ENCODE measurements at regions not wholly inside any gene's neighbourhood (a gene's known extent, or its start where the extent isn't known, plus 50 kb on each side); places are given as distances from the start of the nearest gene placed in this dataset.

DNA sequence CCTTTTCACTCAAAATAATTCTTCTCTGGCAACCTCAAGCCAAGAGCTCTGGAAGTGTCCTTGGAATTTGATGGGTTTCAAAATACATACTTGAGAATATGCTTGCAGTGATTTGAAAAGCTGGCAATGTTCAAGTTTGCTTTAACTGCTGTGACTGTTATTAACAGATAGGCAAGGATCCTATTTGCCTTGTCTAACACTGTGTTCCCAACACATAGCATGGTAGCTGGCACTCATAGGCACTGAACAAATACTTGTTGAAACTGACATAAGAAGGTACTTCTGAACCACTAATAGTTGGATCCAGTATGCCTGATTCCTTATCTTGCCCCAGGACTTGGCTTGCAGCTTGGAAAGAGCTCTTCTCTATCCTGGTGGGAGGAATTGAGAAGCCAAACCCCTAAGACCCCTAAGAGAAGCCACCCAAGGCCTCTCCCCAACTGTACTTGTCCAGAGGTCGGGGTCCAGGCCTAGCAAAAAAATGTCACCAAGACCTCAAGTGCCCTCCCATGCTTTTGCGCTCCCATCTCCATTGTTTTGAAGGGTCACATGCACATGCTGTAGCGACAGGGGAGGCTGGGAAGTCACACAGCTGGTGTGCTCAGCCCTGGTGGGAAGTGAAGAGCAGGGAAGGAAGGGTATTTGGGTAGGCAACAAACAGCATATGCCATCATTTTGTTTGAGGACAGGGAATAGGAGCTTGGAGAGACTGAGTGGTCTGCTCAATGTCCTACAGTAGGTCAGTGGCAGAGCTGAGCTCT lies 118.4 kb upstream of the HAAO start:
- DNase-seq: no peak

DNA sequence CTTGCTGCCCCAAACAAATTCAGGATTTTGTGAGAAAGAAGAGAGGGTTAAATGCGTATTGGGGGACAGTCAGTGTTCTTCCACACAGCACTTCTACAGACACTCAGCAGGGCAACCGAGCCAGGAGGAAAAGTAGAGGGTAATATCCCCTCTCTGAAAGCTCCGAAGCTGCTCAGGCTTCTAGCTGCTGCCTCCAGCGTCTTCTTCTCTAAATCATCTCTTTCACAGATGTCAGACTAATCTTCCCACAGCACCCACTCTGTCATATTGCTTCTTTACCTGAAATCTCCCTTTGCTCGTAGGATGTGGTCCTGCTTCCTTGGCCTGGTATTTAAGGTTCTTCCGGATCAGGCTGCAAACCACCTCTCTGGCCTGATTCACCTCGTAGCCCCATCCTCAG lies 117.6 kb upstream of the HAAO start:
- DNase-seq: no peak

DNA sequence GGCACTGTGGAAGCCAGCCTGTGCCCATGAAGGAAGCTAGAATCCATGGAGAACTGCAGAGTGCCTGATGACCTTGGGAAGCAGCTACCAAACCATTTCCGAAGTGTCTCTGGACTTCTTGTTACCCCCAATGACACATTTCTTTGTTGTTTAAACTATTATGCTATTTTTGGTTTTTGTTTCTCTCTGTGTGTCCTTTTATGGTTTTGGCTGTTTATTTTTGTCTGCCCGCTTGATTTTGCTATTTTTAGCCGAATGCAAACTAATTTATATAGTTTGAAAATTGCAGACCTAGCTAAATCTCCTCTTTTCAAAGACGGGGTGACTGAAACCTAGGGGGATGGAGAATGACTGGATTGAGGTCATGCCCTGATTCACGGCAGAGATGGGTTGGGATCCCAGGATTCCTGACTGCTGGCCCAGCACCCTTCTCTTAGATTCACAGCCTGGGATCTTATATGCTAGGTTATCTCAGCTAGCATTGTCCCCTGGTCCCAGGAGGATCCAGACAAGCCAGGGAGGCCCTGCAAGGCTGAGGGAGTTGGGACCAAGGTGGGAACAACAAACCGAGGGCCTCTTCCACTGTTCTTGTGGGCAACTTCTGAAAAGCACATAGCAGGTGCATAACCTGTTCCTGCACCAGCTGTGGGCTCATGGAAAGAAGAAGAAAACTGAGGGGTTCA lies 116.3 kb upstream of the HAAO start:
- DNase-seq: no peak

DNA sequence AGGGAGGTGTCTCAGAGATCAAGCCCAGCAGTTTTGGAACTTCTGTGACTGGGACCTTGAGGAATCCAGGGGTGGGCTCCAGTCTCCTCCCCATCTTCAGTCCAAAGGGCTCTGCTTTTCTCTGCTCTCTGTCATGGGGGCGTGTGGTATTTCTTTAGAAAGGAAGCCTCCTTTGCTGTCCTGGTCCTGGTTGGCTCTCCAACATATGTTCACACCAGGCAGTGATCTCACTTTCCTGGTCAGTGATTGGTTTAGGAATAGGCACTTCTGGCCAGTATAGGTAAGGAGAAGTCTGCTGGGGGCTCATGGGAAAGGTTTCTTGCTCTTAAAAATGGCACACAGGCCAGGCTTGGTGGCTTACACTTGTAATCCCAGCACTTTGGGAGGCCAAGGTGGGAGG lies 115.5 kb upstream of the HAAO start:
- DNase-seq: no peak

DNA sequence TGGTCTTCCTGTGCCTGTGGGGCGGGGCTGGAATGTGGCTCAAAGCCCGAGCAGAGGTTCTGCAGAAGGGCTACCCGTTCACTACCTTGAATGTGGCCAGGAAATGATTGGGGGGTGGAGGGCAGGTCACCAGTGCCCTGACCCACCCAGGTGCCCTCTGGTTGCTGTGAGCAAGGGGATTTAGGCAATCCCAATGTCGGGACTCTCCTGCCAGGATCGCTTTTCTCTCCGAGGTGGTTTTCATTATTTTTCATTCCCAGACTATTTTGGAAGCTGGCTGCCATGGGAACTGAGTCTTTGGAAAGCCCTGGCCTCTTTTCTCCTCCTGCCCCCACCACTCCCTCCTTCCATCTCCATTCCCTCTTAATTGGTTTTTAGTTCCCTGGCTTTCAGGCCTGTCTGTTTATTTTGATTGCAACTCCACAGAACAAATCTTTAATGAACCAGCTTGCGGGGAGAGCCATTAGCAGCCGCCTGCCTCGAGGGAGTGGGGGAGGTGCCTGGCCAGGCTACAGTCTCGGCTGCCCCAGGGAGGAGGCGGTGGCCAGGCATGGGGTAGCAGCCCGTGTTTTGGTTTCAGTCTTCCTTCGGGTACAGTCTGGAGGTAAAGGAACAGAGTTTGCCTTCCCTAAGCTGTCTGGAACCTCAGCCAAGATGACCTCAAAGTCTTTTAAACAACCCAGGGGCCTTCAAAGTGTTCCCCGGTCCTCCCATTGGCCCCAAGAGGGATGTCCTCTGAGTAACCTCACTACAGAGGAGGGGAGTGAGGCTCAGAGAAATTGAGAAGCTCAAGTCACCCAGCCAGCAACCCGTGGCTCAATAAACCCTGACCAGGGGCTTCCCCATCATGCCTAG lies 114.4 kb upstream of the HAAO start:
- peak; percentile 54 for DNase-seq

DNA sequence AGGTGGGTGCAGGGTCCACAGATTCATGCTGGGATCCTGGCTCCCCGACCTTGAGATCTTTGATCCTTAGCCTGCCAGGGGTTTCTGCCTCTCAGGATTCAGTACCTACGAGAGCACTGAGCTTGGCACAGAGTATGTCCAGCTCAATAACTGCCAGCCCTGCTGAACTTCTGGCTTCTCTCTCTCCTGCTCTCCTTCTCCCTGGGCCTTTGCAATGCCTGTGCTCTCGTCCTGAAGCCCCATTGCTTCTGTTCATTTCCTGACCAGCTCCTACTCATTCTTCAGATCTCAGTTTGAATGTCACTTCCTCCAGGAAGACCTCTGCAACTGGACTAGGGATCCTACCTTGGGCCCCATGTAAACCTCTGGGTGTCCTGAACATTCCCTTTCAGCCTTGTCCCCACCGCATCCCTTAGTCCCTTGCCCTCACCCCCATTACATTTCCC lies 113.8 kb upstream of the HAAO start:
- DNase-seq: no peak

DNA sequence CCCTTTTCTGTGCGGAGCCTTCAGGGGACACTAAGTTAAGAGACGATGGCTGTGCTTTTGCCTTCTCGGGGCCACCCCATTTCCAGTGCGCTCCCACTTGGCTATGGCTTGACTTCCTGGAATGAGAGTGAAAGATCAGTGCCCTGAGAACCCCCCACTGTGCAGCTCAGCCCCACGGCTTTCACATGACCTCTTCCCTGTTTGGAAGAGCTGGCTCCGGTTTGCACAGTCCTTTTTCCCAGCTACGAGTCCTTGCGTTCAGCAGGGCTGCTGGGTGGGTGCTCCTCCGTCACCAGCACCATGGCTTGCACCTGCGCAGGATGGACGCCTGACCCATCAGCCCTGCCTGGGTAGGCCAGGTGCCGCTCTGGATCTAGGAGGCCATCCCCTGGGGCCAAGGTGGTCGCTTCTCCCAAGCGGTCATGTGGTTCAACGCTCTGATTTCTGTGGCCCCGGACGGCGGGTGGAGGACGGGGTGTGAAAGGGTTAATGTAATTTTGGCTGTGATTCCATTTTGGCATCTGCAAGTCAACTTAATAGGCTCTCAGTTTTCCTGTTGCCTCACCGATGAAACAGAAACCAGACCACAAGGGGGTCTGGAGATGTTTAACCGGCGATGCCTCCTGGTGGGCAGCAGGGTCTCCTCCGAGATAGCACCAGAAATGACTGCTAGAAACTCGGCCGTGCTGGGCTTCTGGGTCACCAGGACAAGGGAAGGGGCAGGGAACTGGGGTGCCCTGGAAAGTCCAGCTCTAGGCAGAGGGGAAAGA lies 113.1 kb upstream of the HAAO start:
- DNase-seq: no peak

DNA sequence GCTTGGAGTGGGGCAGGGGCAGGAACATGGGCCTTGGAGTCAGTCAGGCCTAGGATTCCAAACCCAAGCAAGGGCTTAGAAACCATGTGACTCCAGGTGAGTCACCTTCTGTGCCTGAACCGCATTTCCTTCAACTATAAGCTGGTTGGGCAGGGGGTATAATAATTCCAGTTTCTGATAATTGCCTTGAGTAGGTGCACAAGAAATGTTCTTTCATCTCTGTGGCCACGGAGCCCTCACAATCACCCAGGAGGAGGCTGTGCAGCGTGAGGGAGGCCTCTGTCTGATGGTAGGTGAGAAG lies 112.1 kb upstream of the HAAO start:
- no peak for DNase-seq

DNA sequence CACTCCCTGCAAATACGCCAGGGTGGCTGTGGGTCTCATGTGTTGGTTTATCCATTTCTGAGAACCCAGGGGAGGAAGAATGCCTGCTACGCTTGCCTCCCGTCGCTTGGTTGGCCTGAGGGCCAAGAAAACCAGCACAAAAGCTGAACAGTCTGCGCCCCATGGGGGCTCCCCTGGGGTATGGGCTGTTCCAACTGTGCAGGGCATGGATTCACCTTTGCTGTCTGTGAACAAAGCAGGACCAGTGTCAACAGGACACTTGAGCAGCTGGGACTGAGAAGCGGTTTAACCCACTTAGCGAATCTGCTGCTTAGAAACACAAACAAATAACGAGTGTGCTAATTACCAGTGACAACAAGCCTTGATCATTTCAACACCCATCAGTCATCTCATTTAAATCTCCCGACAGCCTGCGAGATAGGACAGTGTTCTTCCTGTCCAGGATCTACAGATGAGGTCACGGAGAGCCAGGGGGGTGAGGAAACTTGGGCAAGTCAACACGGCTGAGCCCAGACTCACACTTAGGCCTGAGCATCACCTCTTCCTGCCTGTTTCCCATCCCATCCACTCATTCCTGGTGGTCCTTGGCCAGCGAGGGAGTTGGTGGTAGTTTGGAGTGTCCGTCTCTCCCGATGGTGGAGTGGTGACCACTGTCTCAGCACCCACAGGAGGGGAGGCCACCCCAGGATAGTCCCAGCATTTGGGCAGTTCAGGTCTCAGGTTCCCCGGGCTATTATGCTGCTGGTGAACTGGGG lies 111.6 kb upstream of the HAAO start:
- DNase-seq: peak; percentile 86

DNA sequence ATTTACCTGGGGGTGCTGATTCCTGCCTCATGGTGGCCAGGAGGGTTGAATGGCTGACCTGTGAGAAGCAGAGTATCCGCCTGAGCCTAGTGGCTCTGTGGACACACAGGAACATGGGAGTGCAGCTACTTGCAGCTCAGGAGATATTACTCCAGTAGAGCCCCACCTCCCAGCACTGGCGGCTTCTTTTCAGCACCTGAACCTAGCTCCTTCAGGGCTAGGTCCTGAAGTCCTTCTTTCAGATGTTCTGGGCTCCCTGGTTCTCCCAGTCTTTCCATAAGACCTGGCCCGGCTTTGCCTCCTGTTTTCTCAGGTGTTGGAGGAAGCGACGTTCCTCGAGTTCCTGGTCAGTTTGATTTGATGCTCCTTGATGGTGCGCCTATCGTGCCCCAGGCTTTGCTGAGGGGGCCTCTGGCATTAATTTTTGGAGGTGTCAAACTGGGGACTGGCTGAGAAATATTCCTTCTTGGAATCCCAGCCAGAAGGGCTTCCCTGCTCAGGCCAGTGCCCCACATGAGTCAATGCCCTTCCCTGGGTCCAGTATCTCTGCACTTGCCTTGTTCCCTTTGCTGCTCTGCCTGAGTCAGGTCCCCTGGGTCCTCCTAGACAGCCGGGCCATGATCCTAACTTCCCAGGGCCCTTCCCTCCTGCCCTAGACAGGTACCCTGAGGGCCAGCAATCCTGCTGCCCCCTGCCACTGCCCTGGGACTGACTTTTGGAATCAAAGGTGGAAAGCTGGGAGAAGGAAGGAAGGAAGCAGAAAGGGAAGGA lies 110.7 kb upstream of the HAAO start:
- DNase-seq: no peak

DNA sequence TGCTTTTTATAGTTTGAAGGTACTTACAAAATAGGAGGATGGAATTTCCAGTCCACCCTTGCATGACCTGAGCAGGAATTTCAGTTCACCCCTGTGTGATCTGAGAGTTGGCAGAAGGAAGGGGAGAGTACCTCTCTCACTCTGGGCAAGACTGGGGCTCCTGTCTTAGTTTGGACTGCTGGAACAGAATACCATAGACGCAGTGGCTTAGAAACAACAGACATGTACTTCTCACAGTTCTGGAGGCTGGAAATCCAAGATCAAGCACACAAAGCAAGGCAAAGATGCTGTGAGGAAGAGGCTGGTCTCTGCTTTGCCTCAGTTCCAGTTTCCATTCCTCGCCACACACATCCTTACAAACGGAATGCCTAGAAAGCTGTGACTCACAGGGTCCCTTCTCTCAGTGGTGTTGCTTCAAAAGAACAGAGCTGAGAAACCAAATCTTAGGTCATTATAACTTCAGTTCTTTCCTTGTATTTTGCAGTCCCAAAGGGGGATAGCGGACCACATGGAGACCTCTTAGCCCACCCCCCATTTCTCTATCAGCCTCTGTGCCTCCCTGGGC lies 108.8 kb upstream of the HAAO start:
- DNase-seq: no peak

DNA sequence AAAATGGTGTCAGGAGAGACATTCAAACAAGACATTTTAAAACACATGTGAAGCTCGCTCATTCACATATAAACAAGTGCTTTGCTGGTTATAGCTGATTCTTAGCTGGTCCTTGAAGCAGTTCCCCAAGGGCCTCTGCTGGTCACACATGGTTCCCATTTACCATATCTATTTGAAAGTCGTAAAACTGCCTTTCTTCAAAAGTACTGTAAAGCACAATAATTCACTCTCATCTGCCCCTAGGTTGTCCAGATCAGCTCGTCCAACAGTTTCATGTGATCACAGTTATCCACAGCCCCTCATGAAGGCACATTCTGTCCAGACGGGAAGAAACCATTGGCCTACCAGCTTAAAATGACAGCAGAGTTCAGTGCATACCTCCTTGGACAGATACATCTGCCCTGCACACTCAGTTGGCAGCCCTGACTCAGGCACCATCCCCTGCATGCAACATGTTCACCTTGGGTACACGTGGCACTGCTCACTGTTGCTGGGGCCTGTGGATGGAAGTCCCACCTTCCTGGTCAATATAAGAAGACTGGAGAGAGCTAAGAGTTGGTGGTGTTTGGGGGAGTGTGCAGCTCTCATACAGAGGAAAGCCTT lies 108.0 kb upstream of the HAAO start:
- no peak for DNase-seq

DNA sequence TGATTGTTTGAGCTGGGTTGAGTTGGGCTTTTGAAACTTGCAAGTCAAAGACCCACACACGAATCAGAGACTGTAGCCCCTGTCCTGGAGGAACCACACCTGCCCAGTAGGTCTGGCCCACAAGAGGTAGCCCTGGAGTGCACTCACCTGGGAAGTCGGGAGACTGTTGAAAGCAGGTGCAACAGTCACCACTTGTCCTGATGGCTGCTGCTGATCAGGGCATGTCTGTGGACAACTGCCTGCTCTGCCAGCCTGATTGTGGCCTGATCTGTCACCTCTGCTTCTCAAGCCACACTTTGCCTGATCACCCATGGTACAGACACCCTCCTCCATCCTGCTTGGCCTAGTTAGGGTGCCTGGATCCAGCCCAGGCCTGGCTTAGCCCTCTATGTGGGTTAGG lies 105.0 kb upstream of the HAAO start:
- no peak for DNase-seq

DNA sequence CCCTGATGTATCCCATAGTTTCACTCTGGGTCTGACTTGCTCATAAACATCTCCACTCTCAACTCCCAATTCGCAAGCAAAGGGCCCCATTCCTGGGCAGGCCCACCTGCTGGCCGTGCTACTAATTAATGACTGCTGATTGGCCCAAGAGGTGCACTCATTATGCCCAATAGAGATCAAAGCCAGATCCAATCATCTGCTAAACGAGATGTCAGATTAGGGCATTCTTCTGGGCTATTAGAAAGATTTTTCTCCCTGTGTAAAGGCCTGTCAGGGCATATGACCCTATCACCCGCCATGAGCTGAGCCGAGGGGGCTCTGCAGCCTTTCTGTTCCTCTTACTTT lies 103.4 kb upstream of the HAAO start:
- no peak for DNase-seq

DNA sequence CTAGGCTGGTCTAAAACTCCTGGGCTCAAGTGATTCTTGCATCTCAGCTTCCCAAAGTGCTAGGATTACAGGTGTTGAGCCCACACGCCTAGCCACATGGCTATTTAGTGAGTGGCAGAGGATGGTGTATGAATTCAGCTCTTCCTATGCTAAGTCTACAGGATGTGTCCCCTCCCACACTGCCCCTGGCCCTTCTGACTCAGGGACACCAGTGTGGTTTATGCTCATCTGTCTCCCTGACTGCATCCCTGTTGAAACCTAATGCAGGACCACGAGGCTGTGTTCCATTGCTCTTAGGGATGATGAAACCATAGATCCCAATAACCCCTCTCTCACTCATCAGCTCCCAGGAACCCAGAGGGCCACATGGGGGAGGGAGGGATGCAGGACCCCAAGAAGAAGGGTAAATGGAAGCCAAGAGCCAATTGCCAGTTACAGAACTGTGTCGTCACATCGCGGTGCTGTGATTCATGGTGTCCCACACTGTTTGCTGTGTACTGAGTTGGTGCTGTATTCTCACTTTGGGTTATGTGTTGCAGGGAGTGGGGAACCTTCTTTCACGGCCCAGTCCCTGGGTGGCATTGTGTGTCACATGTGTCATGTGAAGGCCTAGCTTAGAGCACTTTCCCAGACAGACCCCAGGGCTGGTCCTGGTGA lies 102.9 kb upstream of the HAAO start:
- no peak for DNase-seq

DNA sequence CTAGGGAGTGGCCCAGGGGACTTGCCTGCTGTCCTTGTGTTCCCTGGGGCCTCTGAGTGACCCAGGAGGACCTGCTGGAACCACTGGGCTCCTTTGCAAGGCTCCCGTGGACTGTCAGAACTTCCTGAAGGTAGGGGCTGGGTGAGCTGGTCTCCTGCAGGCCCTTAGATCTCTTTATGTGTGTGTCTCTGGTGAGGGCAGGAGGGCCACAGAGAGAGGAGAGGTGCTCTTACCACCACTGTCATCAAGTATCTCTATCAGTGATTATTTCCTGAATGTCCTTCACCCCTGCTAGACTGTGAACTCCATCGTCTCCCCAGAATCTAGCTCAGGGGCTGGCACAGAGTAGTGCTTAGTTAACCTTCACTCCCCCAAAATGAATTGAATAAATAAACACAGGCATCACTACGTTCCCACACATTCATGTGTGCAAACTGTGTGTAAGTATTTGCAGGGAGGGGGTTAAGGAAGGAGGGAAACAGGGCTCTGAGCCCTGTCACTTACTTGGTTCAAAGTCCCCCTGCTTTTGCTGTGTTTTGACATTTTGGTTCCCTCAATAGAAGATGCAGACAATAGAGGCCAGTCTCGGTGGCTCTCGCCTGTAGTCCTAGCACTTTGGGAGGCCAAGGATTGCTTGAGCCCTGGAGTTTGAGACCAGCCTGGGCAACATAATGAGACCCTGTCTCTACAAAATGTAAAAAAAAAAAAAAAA lies 100.8 kb upstream of the HAAO start:
- no peak for DNase-seq

DNA sequence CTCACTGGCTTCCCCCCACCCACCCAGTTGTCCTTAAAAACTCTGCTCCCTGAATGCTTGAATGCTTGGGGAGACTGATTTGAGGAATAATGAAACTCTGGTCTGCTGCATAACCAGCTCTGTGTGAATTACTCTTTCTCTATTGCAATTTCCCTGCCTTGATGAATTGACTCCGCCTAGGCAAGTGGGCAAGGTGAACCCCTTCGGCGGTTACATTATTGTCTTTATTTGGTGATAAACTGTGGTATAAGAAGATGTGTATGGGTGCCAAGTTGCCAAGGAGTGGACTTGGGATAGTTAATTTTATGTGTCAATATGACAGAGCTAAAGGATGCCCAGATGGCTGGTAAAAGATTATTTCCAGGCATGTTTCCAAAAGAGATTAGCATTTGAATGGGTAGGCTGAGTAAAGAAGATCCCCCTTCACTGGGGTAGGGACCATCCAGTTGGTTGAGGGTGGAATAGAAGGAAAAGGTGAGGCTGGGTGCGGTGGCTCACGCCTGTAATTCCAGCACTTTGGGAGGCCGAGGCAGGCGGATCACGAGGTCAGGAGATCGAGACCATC lies 98.5 kb upstream of the HAAO start:
- DNase-seq: no peak

DNA sequence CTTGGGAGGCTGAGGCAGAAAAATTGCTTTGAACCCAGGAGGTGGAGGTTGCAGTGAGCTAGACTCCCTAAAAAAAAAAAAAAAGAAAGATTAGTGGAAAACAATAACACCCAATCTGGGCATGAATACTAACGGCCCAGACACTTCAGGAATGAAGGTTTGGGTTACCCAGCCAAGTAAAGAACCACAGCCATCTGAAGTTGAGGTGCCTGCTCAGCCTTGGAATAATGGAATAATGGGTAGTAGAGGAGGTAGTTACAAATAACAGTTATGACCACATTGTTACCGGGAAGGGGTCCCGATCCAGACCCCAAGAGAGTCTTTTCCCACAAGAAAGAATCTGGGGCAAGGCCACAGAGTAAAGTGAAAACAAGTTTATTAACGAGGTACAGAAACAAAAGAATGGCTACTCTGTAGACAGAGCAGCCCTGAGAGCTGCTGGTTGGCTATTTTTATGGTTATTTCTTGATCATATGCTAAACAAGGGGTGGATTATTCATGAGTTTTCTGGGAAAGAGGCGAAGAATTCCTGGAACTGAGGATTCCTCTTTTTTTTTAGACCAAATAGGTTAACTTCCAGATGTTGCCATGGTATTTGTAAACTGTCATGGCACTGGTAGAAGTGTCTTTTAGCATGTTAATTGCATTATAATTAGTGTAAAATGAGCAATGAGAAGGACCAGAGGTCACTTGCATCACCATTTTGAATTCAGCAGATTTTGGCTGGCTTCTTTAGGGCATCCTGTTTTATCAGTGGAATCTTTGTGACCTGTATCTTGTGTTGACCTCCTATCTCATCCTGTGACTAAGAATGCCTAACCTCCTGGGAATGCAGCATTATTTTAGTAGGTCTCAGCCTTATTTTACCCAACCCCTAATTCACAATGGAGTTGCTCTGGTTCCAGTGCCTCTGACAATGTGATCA lies 96.2 kb upstream of the HAAO start:
- no peak for DNase-seq
